IPS-18a (cell line): ENCODE measurements at regions not wholly inside any gene's neighbourhood (a gene's known extent, or its start where the extent isn't known, plus 50 kb on each side); places are given as distances from the start of the nearest gene placed in this dataset.

Experiments used
- H3K27ac ChIP-seq: one replicate; pipeline ENCODE4 v1.5.1; 2013; ENCODE audit warnings: low read length
- H3K27me3 ChIP-seq: one replicate; pipeline ENCODE4 v1.6.1; 2013; ENCODE audit warnings: mild to moderate bottlenecking, low read length; ENCODE audit not compliant: control insufficient read depth, insufficient read depth
- H3K36me3 ChIP-seq: one replicate; pipeline ENCODE4 v1.6.1; 2013; ENCODE audit warnings: low read depth, low read length; ENCODE audit not compliant: control insufficient read depth
- H3K4me1 ChIP-seq: one replicate; pipeline ENCODE4 v1.6.1; 2013; ENCODE audit warnings: low read depth, low read length; ENCODE audit not compliant: control insufficient read depth
- H3K4me3 ChIP-seq: one replicate; pipeline ENCODE4 v1.5.1; 2013; ENCODE audit warnings: low read length
- H3K9ac ChIP-seq: one replicate; pipeline ENCODE4 v1.6.1; 2013; ENCODE audit warnings: mild to moderate bottlenecking, low read length, moderate library complexity
- H3K9me3 ChIP-seq: one replicate; pipeline ENCODE4 v1.6.1; 2013; ENCODE audit warnings: low read depth, low read length; ENCODE audit not compliant: control insufficient read depth

GRCh38 chr5:144703776-144704175 is 533.1 kb downstream of the KCTD16 start:
- no peak overlapping the region for H3K9ac ChIP-seq
- H3K27ac ChIP-seq = no peak overlapping the region
- H3K4me1 ChIP-seq = peaks cover 1% of the 10 kb centered on the region
- no peaks in the 10 kb centered on the region for H3K9me3 ChIP-seq
- no peaks in the 10 kb centered on the region for H3K27me3 ChIP-seq
- no peaks in the 10 kb centered on the region for H3K36me3 ChIP-seq
- no peak overlapping the region for H3K4me3 ChIP-seq

- no peak overlapping the region for H3K9ac ChIP-seq
- H3K4me1 ChIP-seq = peaks cover 12% of the 10 kb centered on the region
- H3K36me3 ChIP-seq = no peaks in the 10 kb centered on the region
- H3K27ac ChIP-seq = no peak overlapping the region
- no peaks in the 10 kb centered on the region for H3K9me3 ChIP-seq
- H3K4me3 ChIP-seq = no peak overlapping the region
- no peaks in the 10 kb centered on the region for H3K27me3 ChIP-seq
Observed at GRCh38 chr5:144698484-144698883, 527.8 kb downstream of the KCTD16 start.

DNA sequence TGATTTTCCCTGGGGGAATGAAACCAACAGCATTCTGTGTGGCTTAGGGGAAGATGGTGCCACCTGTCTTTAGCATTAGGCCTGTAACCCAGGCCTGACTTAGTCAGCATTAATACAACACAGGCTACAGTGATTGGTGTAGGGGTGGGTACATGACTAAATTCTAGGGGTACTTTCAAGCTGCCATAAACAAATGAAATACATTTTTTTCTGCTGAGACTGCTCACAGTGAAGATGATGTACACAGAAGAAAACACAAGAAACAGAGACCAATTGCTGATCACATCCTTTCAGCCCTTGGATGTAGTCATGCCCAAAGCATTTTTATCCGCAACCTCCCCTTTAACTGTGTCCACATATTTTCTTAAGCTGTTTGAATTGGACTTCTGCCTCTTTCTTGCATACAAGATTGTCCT is 527.2 kb downstream of the KCTD16 start:
- no peak overlapping the region for H3K9ac ChIP-seq
- no peaks in the 10 kb centered on the region for H3K27me3 ChIP-seq
- H3K4me3 ChIP-seq = no peak overlapping the region
- H3K4me1 ChIP-seq = peaks cover 12% of the 10 kb centered on the region
- no peak overlapping the region for H3K27ac ChIP-seq
- H3K36me3 ChIP-seq = no peaks in the 10 kb centered on the region
- H3K9me3 ChIP-seq = no peaks in the 10 kb centered on the region

GRCh38 chr5:144691936-144692335 is 521.3 kb downstream of the KCTD16 start:
- no peaks in the 10 kb centered on the region for H3K36me3 ChIP-seq
- H3K27ac ChIP-seq = no peak overlapping the region
- H3K9me3 ChIP-seq = no peaks in the 10 kb centered on the region
- H3K27me3 ChIP-seq = no peaks in the 10 kb centered on the region
- H3K4me3 ChIP-seq = no peak overlapping the region
- H3K9ac ChIP-seq = no peak overlapping the region
- no peaks in the 10 kb centered on the region for H3K4me1 ChIP-seq

- no peaks in the 10 kb centered on the region for H3K4me1 ChIP-seq
- no peak overlapping the region for H3K4me3 ChIP-seq
- no peak overlapping the region for H3K27ac ChIP-seq
- H3K9me3 ChIP-seq = no peaks in the 10 kb centered on the region
- no peaks in the 10 kb centered on the region for H3K36me3 ChIP-seq
- no peak overlapping the region for H3K9ac ChIP-seq
- no peaks in the 10 kb centered on the region for H3K27me3 ChIP-seq
Observed at GRCh38 chr5:144684899-144685298, 514.2 kb downstream of the KCTD16 start.

- Histone ChIP-seq H3K9me3 (no peaks in the 10 kb centered on the region), H3K4me1 (no peaks in the 10 kb centered on the region), H3K4me3 (no peak overlapping the region), H3K27me3 (no peaks in the 10 kb centered on the region), H3K27ac (no peak overlapping the region), H3K9ac (no peak overlapping the region), H3K36me3 (no peaks in the 10 kb centered on the region)
Observed at GRCh38 chr5:144680711-144681110, 510.0 kb downstream of the KCTD16 start.

DNA sequence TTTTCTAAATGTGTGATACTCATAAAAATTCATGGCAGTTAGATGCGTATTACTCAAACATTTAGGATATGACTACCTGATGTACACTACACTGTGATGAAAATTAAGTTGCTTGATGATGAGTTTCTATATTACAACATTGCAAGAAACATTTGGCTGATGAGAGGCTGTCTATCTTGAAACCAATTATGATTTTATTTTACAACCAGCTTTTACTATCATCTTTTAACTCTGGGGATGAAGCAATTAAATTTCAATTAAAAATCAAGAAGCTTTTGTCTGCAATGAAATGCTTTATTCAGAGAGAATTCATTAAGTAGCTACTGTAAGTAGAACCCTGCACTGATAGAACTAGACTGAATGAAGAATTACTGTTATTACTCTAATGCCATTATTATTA is 500.4 kb downstream of the KCTD16 start:
- no peaks in the 10 kb centered on the region for H3K36me3 ChIP-seq
- no peaks in the 10 kb centered on the region for H3K9me3 ChIP-seq
- H3K27ac ChIP-seq = no peak overlapping the region
- H3K9ac ChIP-seq = no peak overlapping the region
- no peak overlapping the region for H3K4me3 ChIP-seq
- no peaks in the 10 kb centered on the region for H3K4me1 ChIP-seq
- no peaks in the 10 kb centered on the region for H3K27me3 ChIP-seq

DNA sequence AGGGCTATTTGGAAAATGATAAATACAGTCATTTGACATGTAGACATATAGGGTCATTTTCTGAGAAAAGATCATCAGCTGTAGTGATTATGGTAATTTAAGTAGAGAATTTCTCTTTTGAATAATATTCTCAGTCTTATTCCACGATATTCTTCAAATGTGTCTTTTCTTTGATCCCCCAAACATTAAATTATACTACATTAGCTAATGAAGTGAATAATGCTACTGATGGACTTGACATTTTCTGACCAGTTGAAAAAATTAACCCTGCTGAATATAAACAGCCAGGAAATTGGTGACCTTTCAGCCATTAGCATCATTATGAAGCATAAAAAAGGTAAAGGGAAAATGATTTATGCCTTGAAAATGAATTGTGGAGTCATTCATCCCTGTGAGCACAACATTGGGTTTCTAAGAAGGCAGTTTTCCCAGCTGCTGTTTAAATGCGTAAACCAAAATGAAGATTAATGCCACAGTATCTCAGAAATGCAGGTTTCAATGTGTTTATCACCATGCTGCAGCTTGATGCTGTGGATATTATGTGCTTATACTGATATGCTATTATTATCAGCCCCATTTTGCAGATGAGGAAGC is 489.1 kb downstream of the KCTD16 start:
- Histone ChIP-seq H3K36me3 (no peaks in the 10 kb centered on the region), H3K27ac (no peak overlapping the region), H3K4me3 (no peak overlapping the region), H3K27me3 (no peaks in the 10 kb centered on the region), H3K9me3 (no peaks in the 10 kb centered on the region), H3K4me1 (no peaks in the 10 kb centered on the region), H3K9ac (no peak overlapping the region)

- peaks cover 12% of the 10 kb centered on the region for H3K27me3 ChIP-seq
Observed at GRCh38 chr5:144644317-144644716, 473.6 kb downstream of the KCTD16 start.

GRCh38 chr5:144638787-144639186 is 468.1 kb downstream of the KCTD16 start:
- no peaks in the 10 kb centered on the region for H3K4me1 ChIP-seq
- no peaks in the 10 kb centered on the region for H3K36me3 ChIP-seq
- H3K4me3 ChIP-seq = no peak overlapping the region
- H3K9me3 ChIP-seq = peaks cover 8% of the 10 kb centered on the region
- no peaks in the 10 kb centered on the region for H3K27me3 ChIP-seq
- H3K9ac ChIP-seq = no peak overlapping the region
- H3K27ac ChIP-seq = no peak overlapping the region

More at GRCh38 chr5:144644317-144644716, 473.6 kb downstream of the KCTD16 start:
- H3K4me1 ChIP-seq = peaks cover 14% of the 10 kb centered on the region
- H3K27ac ChIP-seq = no peak overlapping the region
- H3K36me3 ChIP-seq = no peaks in the 10 kb centered on the region
- no peak overlapping the region for H3K9ac ChIP-seq
- H3K4me3 ChIP-seq = no peak overlapping the region
- H3K9me3 ChIP-seq = no peaks in the 10 kb centered on the region

- H3K27me3 ChIP-seq = no peaks in the 10 kb centered on the region
- H3K4me1 ChIP-seq = no peaks in the 10 kb centered on the region
- H3K36me3 ChIP-seq = no peaks in the 10 kb centered on the region
- H3K9me3 ChIP-seq = peaks cover 18% of the 10 kb centered on the region
- H3K9ac ChIP-seq = no peak overlapping the region
- no peak overlapping the region for H3K27ac ChIP-seq
- H3K4me3 ChIP-seq = no peak overlapping the region
Observed at GRCh38 chr5:144634138-144634537, 463.5 kb downstream of the KCTD16 start.

GRCh38 chr5:144598451-144599068 is 427.9 kb downstream of the KCTD16 start:
- Histone ChIP-seq H3K27ac (no peak overlapping the region), H3K4me3 (no peak overlapping the region), H3K4me1 (no peaks in the 10 kb centered on the region), H3K36me3 (no peaks in the 10 kb centered on the region), H3K9me3 (no peaks in the 10 kb centered on the region), H3K9ac (no peak overlapping the region), H3K27me3 (no peaks in the 10 kb centered on the region)
